ENCODE measurements at regions not wholly inside any gene's neighbourhood (a gene's known extent, or its start where the extent isn't known, plus 50 kb on each side); places are given as distances from the start of the nearest gene placed in this dataset.
"Not testable (repeated sequence)": the region's sequence is repeated elsewhere in the genome, so short reads cannot be mapped to it uniquely, and the experiment has no call there.

GRCh38 chr7:70886547-70886946 lies 245.4 kb upstream of the GALNT17 start:
- H3K4me3 ChIP-seq (replicated peaks in 1 of 2; ENCODE audit: low read depth in 2 of 2, low read length in 2 of 2) = no peak overlapping the region
- no peak for TF ChIP-seq CTCF (IDR thresholded peaks at IDR 0.05; ENCODE audit: low read depth, low read length)
- DNase-seq (ENCODE audit: low read depth in 2 of 2) = no peak

GRCh38 chr7:70887186-70887585 lies 244.8 kb upstream of the GALNT17 start:
- H3K4me3 ChIP-seq (replicated peaks in 1 of 2; ENCODE audit: low read depth in 2 of 2, low read length in 2 of 2) = no peak overlapping the region
- DNase-seq (ENCODE audit: low read depth in 2 of 2) = no peak
- TF ChIP-seq CTCF (IDR thresholded peaks at IDR 0.05; ENCODE audit: low read depth, low read length) = no peak

GRCh38 chr7:70890147-70890969 lies 241.6 kb upstream of the GALNT17 start:
- no peak overlapping the region for H3K4me3 ChIP-seq (replicated peaks in 1 of 2; ENCODE audit: low read depth in 2 of 2, low read length in 2 of 2)
- DNase-seq (ENCODE audit: low read depth in 2 of 2) = no peak
- no peak for TF ChIP-seq CTCF (IDR thresholded peaks at IDR 0.05; ENCODE audit: low read depth, low read length)

GRCh38 chr7:70893422-70893821 lies 238.5 kb upstream of the GALNT17 start:
- no peak for DNase-seq (ENCODE audit: low read depth in 2 of 2)
- TF ChIP-seq CTCF (IDR thresholded peaks at IDR 0.05; ENCODE audit: low read depth, low read length) = no peak
- H3K4me3 ChIP-seq (replicated peaks in 1 of 2; ENCODE audit: low read depth in 2 of 2, low read length in 2 of 2) = no peak overlapping the region

GRCh38 chr7:70893971-70894715 lies 237.8 kb upstream of the GALNT17 start:
- DNase-seq (ENCODE audit: low read depth in 2 of 2) = no peak
- no peak overlapping the region for H3K4me3 ChIP-seq (replicated peaks in 1 of 2; ENCODE audit: low read depth in 2 of 2, low read length in 2 of 2)
- no peak for TF ChIP-seq CTCF (IDR thresholded peaks at IDR 0.05; ENCODE audit: low read depth, low read length)

- TF ChIP-seq CTCF (IDR thresholded peaks at IDR 0.05; ENCODE audit: low read depth, low read length) = no peak
Measured at GRCh38 chr7:70894799-70895198, 237.1 kb upstream of the GALNT17 start.

GRCh38 chr7:70895337-70896200 lies 236.4 kb upstream of the GALNT17 start:
- not testable (repeated sequence) for DNase-seq (ENCODE audit: low read depth in 2 of 2); H3K4me3 ChIP-seq (replicated peaks in 1 of 2; ENCODE audit: low read depth in 2 of 2, low read length in 2 of 2)

More at GRCh38 chr7:70894799-70895198, 237.1 kb upstream of the GALNT17 start:
- no peak overlapping the region for H3K4me3 ChIP-seq (replicated peaks in 1 of 2; ENCODE audit: low read depth in 2 of 2, low read length in 2 of 2)
- no peak for DNase-seq (ENCODE audit: low read depth in 2 of 2)

Data from cardiac fibroblast (primary cell).